Psoas muscle (tissue), 7 donors: ENCODE measurements at regions not wholly inside any gene's neighbourhood (a gene's known extent, or its start where the extent isn't known, plus 50 kb on each side); places are given as distances from the start of the nearest gene placed in this dataset.

Experiments used
- ATAC-seq, 4 donors: fragments of 200-7000 bp; cut with Tn5 transposase; one replicate each; pipeline ENCODE4 v1.9.1; 2020; ENCODE audit warnings: moderate library complexity in 3 of 4, mild to moderate bottlenecking in 2 of 4
- DNase-seq, 2 donors: peaks; one replicate each; pipeline ENCODE4 v3.0.0-alpha.2; 2020
- H3K27ac ChIP-seq: fragments of 200-600 bp; one replicate; pipeline ENCODE4 v1.8.0; 2022
- H3K27me3 ChIP-seq, 3 donors: fragments of 200-600 bp in 1 of 3; one replicate each; pipeline versions ENCODE4 v1.6.1 to v1.8.0; 2013 to 2022; ENCODE audit warnings: low read length in 2 of 3, mild to moderate bottlenecking in 2 of 3, moderate library complexity in 1 of 3; ENCODE audit not compliant: insufficient read depth in 3 of 3
- H3K36me3 ChIP-seq, 2 donors: fragments of 200-600 bp in 1 of 2; one replicate each; pipeline versions ENCODE4 v1.6.1 to v1.8.0; 2013 to 2022; ENCODE audit warnings: low read depth in 1 of 2, mild to moderate bottlenecking in 1 of 2, moderate library complexity in 1 of 2; ENCODE audit not compliant: insufficient read depth in 1 of 2
- H3K4me1 ChIP-seq: fragments of 200-600 bp; one replicate; pipeline ENCODE4 v1.8.0; 2022
- H3K4me3 ChIP-seq: fragments of 200-600 bp; one replicate; pipeline ENCODE4 v1.8.0; 2022; ENCODE audit warnings: mild to moderate bottlenecking
- H3K9me3 ChIP-seq: fragments of 200-600 bp; one replicate; pipeline ENCODE4 v1.8.0; 2022
- WGBS, 3 donors: extraction: QIAGEN DNeasy Blood & Tissue Kit; methylation state at CpG; one replicate each; pipeline versions ENCODE4 v1.1.6 to v1.1.7; 2013; 5-methylcytosine and 5-hydroxymethylcytosine counted together
- intact Hi-C, 2 donors: fragments of 100-400 bp; cut with DNase I; formaldehyde crosslinking; loops; one replicate each; pipeline versions ENCODE4 v1.11.0 to v1.14.2; 2022
- TF ChIP-seq, protein P1 (sequence below): fragments of 200-600 bp; IDR thresholded peaks from one replicate; pipeline ENCODE4 v1.8.0; 2022; ENCODE audit warnings: antibody characterized with exemption
- donor health status: healthy with polysubstance abuse.
- donor health status: DM: no; HTN: no; CAD: no; lungs with moderate emphysema.
- donor health status: Bipolar disorder and iron deficiency.
- donor health status: healthy.
- donor health status: DM: yes; HTN: yes; CAD: no.
- donor health status: DM: no; HTN: no; CAD: no.
- donor health status: DM: yes; HTN: yes; CAD: no.

DNA sequence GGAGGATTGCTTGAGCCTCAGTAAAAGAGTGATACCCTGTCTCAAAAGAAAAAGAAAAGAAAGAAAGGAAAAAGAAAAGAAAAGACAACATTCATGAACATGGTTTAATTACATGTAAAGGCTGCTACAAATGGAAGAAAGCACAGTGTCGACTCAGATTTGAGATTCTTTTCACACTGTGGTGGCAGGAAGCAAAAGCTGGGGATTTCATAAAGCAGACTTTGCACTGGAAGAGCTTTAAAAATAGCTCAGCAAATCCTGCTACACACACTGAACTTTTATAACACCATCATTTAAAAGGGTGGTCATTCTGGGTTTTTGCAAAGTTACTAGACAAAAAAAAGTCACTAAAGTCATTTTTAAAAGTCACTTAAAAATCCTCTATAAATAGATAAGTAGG is 140.8 kb downstream of the CEMIP2 start:
- 56 to 67% (median 59%) methylated on average over 1 of the region's 1 CpG for WGBS, 3 donors
- Histone ChIP-seq H3K4me1 (no peaks in the 10 kb centered on the region), H3K9me3 (no peaks in the 10 kb centered on the region), H3K27me3 (no peaks in the 10 kb centered on the region), H3K27ac (no peak overlapping the region), H3K36me3 (no peaks in the 10 kb centered on the region), H3K4me3 (no peak overlapping the region)
- no peak for ATAC-seq
- intact Hi-C loops = no loop called here
- no peak for DNase-seq
- TF ChIP-seq, protein P1, sequence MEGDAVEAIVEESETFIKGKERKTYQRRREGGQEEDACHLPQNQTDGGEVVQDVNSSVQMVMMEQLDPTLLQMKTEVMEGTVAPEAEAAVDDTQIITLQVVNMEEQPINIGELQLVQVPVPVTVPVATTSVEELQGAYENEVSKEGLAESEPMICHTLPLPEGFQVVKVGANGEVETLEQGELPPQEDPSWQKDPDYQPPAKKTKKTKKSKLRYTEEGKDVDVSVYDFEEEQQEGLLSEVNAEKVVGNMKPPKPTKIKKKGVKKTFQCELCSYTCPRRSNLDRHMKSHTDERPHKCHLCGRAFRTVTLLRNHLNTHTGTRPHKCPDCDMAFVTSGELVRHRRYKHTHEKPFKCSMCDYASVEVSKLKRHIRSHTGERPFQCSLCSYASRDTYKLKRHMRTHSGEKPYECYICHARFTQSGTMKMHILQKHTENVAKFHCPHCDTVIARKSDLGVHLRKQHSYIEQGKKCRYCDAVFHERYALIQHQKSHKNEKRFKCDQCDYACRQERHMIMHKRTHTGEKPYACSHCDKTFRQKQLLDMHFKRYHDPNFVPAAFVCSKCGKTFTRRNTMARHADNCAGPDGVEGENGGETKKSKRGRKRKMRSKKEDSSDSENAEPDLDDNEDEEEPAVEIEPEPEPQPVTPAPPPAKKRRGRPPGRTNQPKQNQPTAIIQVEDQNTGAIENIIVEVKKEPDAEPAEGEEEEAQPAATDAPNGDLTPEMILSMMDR = no peak

DNA sequence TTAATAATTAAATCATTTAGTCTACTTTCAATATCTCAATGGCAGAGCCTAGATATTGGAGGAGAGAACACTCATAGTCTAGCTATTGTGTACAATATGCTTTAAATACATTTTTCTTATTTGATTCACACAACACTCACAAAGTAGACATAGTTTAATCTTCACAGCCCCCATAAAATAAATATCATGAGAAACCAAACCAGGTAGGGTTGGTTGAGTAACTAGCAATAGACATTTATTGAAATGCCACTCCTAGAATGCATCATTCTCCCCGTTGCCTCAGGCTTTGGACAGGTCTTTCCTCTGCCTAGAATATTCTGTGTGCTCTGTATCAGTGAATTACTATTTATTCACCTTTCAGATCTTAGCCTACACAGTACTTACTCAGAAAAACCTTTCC is 141.9 kb downstream of the CEMIP2 start:
- WGBS, 3 donors = 90 to 97% (median 94%) methylated on average over 1 of the region's 1 CpG
- Histone ChIP-seq H3K4me3 (no peak overlapping the region), H3K27ac (no peak overlapping the region), H3K9me3 (no peaks in the 10 kb centered on the region), H3K27me3 (no peaks in the 10 kb centered on the region), H3K36me3 (no peaks in the 10 kb centered on the region), H3K4me1 (no peaks in the 10 kb centered on the region)
- TF ChIP-seq, protein P1 = no peak
- ATAC-seq (no peak), DNase-seq (no peak)
- intact Hi-C loops = no loop called here

GRCh38 chr9:71624728-71625127 is 143.6 kb downstream of the CEMIP2 start:
- H3K27me3 ChIP-seq = no peaks in the 10 kb centered on the region
- DNase-seq (no peak), ATAC-seq (no peak)
- H3K4me3 ChIP-seq = no peak overlapping the region
- no peaks in the 10 kb centered on the region for H3K4me1 ChIP-seq
- no peak overlapping the region for H3K27ac ChIP-seq
- intact Hi-C loops = no loop called here
- TF ChIP-seq, protein P1 = no peak
- no peaks in the 10 kb centered on the region for H3K36me3 ChIP-seq
- whole genome bisulfite sequencing, 3 donors = 93 to 98% (median 95%) methylated on average over 3 of the region's 3 CpGs
- H3K9me3 ChIP-seq = no peaks in the 10 kb centered on the region

DNA sequence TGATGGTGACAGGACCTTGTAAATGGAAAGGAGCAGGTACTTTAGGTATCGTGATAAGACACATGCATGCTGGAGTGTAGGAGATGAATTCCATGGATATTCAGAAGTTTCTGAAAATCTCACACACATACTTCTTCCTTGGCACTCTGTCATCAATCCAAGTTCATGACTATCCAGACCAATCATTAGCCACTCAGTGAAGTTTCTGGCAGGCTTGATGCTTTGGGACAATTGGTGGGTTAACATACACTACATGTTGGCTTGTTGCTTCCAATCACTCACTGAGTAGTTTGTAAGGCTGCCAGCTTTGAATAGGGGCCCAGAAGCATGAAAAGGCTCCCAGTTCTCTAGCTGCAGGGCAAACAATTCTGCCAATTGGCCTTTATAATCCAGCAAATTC is 147.6 kb downstream of the CEMIP2 start:
- 38 to 45% (median 42%) methylated on average over 1 of the region's 1 CpG for WGBS, 3 donors
- Histone ChIP-seq H3K27me3 (no peaks in the 10 kb centered on the region), H3K4me1 (no peaks in the 10 kb centered on the region), H3K36me3 (no peaks in the 10 kb centered on the region), H3K4me3 (no peak overlapping the region), H3K9me3 (peaks cover 8% of the 10 kb centered on the region), H3K27ac (no peak overlapping the region)
- ATAC-seq = no peak
- no peak for DNase-seq
- TF ChIP-seq, protein P1 = no peak
- intact Hi-C loops = no loop called here

DNA sequence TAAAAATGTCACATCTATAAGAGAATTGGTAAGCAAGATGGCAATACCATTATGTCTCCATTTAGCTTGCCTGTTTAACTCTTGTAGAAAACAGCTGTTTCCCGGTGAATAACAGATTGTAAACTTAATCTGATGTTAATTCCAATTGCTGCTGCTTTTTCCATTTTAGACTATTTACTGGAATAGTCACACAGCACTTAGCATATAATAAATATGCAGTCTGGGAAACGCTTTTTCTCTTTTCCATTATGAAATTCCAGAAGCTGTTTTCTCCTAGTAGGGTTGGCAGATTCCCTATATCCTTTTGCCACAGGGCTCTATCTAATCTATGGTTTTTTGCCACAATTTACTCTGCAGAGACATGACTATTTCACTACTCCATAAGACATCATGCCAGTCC is 148.0 kb downstream of the CEMIP2 start:
- intact Hi-C loops = no loop called here

More for the DNA sequence above, 148.0 kb downstream of the CEMIP2 start:
- TF ChIP-seq, protein P1 = no peak
- Histone ChIP-seq H3K36me3 (no peaks in the 10 kb centered on the region), H3K4me3 (no peak overlapping the region), H3K4me1 (no peaks in the 10 kb centered on the region), H3K27me3 (no peaks in the 10 kb centered on the region), H3K9me3 (peaks cover 8% of the 10 kb centered on the region), H3K27ac (no peak overlapping the region)
- DNase-seq = no peak
- ATAC-seq = no peak
- 21 to 37% (median 33%) methylated on average over 2 of the region's 2 CpGs for WGBS, 3 donors
